ENCODE measurements at regions not wholly inside any gene's neighbourhood (a gene's known extent, or its start where the extent isn't known, plus 50 kb on each side); places are given as distances from the start of the nearest gene placed in this dataset.

DNA sequence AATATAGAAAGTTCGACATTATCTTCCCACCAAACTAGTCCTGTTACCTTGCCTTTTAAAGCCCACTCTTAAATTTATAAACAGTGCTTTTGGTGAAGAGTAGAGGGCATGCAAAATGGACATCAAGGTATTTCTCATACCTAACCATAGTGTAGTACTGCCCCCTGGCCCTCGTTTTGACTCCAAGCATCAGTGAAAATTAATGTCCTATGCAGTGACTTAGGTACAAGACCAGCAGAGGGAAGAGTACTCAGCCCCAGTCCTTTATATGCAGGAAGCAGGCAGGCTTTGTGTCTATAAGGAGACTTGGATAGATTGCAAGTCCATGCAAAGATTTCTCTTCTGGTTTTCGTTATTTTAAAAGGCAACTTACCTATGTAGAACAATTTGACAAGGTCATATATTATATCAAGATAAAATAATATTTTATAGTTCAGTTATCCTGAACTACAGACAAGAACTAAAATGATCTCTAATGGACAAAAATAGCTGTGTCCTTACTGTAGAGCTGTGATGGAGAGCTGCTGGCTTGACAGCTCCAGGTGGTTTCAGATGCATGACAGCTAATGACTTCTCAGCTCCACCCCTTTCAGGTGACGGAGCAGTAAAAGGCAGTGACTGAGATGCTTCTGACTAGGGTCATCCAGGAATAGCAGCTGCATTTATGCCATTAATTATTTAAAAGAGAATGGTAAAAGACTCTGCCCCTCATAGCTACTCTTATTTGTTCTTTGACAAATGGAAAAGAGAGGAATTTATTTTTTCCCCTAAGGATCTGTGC is 646.1 kb downstream of the SQOR start:
- BruUV-seq (replicated peaks), result no TSS peak
- no peak for FAIRE-seq
- CTCF ChIA-PET (ENCODE audit: low intra/inter-chr PET ratio, low total read pairs), result no interaction called here

More for the DNA sequence above, 646.1 kb downstream of the SQOR start:
- POLR2A ChIA-PET, result no interaction called here
- H3K4me1 ChIP-seq (ENCODE audit: insufficient read depth, low read length), result no peaks in the 10 kb centered on the region
- no peak for TF ChIP-seq ZNF879 (CRISPR knock-in tag; IDR thresholded peaks at IDR 0.05)
- no peak for TF ChIP-seq ZFP36L2 (CRISPR knock-in tag; IDR thresholded peaks at IDR 0.05)
- no peak for TF ChIP-seq ISX (CRISPR knock-in tag; conservative IDR thresholded peaks at IDR 0.05)
- TF ChIP-seq ZBTB7A (CRISPR knock-in tag; IDR thresholded peaks at IDR 0.05), result no peak
- no peak for TF ChIP-seq ATF7-NPFF (CRISPR knock-in tag; IDR thresholded peaks at IDR 0.05; ENCODE audit: low read depth)
- no peak for TF ChIP-seq ZNF274 (CRISPR knock-in tag; IDR thresholded peaks at IDR 0.05)
- no peak for TF ChIP-seq TBL1XR1 (IDR thresholded peaks at IDR 0.05; ENCODE audit: borderline replicate concordance, low read length, partially characterized antibody)
- TF ChIP-seq NAIF1 (CRISPR knock-in tag; IDR thresholded peaks at IDR 0.05; ENCODE audit: borderline replicate concordance), result no peak
- TF ChIP-seq TEAD2 (CRISPR knock-in tag; IDR thresholded peaks at IDR 0.05), result no peak
- no peak for TF ChIP-seq ZNF563 (CRISPR knock-in tag; IDR thresholded peaks at IDR 0.05)
- no peak for TF ChIP-seq PLRG1 (conservative IDR thresholded peaks at IDR 0.05)
- no peak for TF ChIP-seq KDM5A (IDR thresholded peaks at IDR 0.05; ENCODE audit: borderline replicate concordance, low read length)
- TF ChIP-seq SOX5 (CRISPR knock-in tag; IDR thresholded peaks at IDR 0.05; ENCODE audit: borderline replicate concordance), result no peak
- no peak for TF ChIP-seq MAFF (IDR thresholded peaks at IDR 0.05; ENCODE audit: low read depth, low read length)
- TF ChIP-seq ZNF850 (CRISPR knock-in tag; conservative IDR thresholded peaks at IDR 0.05), result no peak
- TF ChIP-seq ZNF776 (CRISPR knock-in tag; IDR thresholded peaks at IDR 0.05), result no peak
- TF ChIP-seq, protein P1, sequence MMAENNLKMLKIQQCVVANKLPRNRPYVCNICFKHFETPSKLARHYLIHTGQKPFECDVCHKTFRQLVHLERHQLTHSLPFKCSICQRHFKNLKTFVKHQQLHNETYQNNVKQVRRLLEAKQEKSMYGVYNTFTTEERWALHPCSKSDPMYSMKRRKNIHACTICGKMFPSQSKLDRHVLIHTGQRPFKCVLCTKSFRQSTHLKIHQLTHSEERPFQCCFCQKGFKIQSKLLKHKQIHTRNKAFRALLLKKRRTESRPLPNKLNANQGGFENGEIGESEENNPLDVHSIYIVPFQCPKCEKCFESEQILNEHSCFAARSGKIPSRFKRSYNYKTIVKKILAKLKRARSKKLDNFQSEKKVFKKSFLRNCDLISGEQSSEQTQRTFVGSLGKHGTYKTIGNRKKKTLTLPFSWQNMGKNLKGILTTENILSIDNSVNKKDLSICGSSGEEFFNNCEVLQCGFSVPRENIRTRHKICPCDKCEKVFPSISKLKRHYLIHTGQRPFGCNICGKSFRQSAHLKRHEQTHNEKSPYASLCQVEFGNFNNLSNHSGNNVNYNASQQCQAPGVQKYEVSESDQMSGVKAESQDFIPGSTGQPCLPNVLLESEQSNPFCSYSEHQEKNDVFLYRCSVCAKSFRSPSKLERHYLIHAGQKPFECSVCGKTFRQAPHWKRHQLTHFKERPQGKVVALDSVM (CRISPR knock-in tag; IDR thresholded peaks at IDR 0.05), result no peak
- TF ChIP-seq ZNF101 (CRISPR knock-in tag; IDR thresholded peaks at IDR 0.05; ENCODE audit: borderline replicate concordance, low read depth), result no peak
- H3K27me3 ChIP-seq (ENCODE audit: control insufficient read depth in 1 of 2, insufficient read depth in 2 of 2, low read length in 2 of 2), result no peaks in the 10 kb centered on the region
- no peaks in the 10 kb centered on the region for H3K79me2 ChIP-seq (ENCODE audit: insufficient read depth, low read length)
- no peaks in the 10 kb centered on the region for H4K20me1 ChIP-seq (ENCODE audit: insufficient read depth, low read length)
- ATAC-seq, result no peak
- no peaks in the 10 kb centered on the region for H3K36me3 ChIP-seq (replicated peaks in 1 of 2; ENCODE audit: control insufficient read depth in 1 of 2, insufficient read depth in 2 of 2, low read length in 2 of 2)
- H2AFZ ChIP-seq (ENCODE audit: low read length), result no peak overlapping the region
- DNase-seq (ENCODE audit: low spot score), result no peak
- H3K27ac ChIP-seq (ENCODE audit: extremely low read length, insufficient read depth, low read length), result no peak overlapping the region
- in situ Hi-C loops (cut with HindIII; ENCODE audit: extremely low pct_ligation_motif_present, low pct_unique_long_range_greater_than_20kb) (no loop called here), intact Hi-C loops (cut with micrococcal nuclease; ENCODE audit: unreplicated experiment) (no loop called here)
- no peak overlapping the region for H3K4me2 ChIP-seq (ENCODE audit: low read depth, low read length)
- WGBS (ENCODE audit: low lambda C conversion rate), result 3% methylated on average over 4 of the region's 4 CpGs
- H3K9me3 ChIP-seq (ENCODE audit: low read length), result no peaks in the 10 kb centered on the region; the same call in 1 of the 2 replicates
- H3K4me3 ChIP-seq (replicated peaks in 1 of 3; ENCODE audit: insufficient read depth in 1 of 3, low read depth in 2 of 3, low read length in 3 of 3), result no peak overlapping the region
- no peak overlapping the region for H3K9ac ChIP-seq (ENCODE audit: insufficient read depth, low read depth, low read length)
